Astrocyte (in vitro differentiated cells and primary cell): ENCODE measurements at regions not wholly inside any gene's neighbourhood (a gene's known extent, or its start where the extent isn't known, plus 50 kb on each side); places are given as distances from the start of the nearest gene placed in this dataset.

Experiments used
- EZH2 ChIP-seq: IDR thresholded peaks from 2 replicates; pipeline ENCODE4 v1.6.1; 2012; ENCODE audit warnings: mild to moderate bottlenecking, low read length, inconsistent platforms; ENCODE audit not compliant: insufficient read depth
- TF ChIP-seq, protein P1 (sequence below): IDR thresholded peaks from 2 replicates; pipeline ENCODE4 v1.5.1; 2011; ENCODE audit warnings: low read depth, mild to moderate bottlenecking, inconsistent platforms, low read length, moderate library complexity; ENCODE audit not compliant: insufficient read depth

- TF ChIP-seq, protein P1, sequence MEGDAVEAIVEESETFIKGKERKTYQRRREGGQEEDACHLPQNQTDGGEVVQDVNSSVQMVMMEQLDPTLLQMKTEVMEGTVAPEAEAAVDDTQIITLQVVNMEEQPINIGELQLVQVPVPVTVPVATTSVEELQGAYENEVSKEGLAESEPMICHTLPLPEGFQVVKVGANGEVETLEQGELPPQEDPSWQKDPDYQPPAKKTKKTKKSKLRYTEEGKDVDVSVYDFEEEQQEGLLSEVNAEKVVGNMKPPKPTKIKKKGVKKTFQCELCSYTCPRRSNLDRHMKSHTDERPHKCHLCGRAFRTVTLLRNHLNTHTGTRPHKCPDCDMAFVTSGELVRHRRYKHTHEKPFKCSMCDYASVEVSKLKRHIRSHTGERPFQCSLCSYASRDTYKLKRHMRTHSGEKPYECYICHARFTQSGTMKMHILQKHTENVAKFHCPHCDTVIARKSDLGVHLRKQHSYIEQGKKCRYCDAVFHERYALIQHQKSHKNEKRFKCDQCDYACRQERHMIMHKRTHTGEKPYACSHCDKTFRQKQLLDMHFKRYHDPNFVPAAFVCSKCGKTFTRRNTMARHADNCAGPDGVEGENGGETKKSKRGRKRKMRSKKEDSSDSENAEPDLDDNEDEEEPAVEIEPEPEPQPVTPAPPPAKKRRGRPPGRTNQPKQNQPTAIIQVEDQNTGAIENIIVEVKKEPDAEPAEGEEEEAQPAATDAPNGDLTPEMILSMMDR = no peak
- no peak for TF ChIP-seq EZH2
Observed at GRCh38 chr20:39532205-39532604, 570.1 kb downstream of the DHX35 start.
